ENCODE measurements at regions not wholly inside any gene's neighbourhood (a gene's known extent, or its start where the extent isn't known, plus 50 kb on each side); places are given as distances from the start of the nearest gene placed in this dataset.

DNA sequence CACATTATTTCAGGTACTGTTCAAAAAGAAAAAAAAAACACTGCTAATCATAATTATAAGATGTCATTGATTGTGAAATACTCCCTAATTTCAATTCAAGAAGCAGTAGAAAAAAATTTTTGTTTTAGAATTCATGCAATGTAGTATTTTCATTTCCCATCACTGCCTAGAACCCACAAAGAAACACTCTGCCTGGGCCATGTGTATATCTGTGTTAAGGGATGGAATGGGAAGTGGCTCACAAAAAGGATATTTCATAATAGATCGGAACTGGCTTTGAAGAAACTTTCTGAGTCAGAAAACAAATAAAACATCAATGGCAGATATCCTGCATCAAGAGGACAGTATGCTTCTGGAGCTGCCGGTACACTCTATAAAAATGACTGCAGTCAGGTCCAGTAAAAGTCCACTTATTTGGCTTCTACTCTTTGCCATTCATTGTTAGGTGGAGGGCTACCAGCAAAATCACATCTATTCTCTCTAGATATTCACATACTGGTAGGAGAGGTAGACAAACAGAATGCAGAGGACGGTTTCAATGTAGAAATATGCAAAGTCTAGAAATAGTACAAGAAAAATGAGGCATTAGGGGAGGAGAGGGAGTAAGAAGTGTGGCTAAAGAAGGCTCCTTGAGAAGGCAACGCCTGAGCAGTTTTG, 135.0 kb upstream of the TNFAIP3 start:
- TF ChIP-seq, protein P1, sequence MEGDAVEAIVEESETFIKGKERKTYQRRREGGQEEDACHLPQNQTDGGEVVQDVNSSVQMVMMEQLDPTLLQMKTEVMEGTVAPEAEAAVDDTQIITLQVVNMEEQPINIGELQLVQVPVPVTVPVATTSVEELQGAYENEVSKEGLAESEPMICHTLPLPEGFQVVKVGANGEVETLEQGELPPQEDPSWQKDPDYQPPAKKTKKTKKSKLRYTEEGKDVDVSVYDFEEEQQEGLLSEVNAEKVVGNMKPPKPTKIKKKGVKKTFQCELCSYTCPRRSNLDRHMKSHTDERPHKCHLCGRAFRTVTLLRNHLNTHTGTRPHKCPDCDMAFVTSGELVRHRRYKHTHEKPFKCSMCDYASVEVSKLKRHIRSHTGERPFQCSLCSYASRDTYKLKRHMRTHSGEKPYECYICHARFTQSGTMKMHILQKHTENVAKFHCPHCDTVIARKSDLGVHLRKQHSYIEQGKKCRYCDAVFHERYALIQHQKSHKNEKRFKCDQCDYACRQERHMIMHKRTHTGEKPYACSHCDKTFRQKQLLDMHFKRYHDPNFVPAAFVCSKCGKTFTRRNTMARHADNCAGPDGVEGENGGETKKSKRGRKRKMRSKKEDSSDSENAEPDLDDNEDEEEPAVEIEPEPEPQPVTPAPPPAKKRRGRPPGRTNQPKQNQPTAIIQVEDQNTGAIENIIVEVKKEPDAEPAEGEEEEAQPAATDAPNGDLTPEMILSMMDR (IDR thresholded peaks at IDR 0.05): no peak
- TF ChIP-seq, protein P2, sequence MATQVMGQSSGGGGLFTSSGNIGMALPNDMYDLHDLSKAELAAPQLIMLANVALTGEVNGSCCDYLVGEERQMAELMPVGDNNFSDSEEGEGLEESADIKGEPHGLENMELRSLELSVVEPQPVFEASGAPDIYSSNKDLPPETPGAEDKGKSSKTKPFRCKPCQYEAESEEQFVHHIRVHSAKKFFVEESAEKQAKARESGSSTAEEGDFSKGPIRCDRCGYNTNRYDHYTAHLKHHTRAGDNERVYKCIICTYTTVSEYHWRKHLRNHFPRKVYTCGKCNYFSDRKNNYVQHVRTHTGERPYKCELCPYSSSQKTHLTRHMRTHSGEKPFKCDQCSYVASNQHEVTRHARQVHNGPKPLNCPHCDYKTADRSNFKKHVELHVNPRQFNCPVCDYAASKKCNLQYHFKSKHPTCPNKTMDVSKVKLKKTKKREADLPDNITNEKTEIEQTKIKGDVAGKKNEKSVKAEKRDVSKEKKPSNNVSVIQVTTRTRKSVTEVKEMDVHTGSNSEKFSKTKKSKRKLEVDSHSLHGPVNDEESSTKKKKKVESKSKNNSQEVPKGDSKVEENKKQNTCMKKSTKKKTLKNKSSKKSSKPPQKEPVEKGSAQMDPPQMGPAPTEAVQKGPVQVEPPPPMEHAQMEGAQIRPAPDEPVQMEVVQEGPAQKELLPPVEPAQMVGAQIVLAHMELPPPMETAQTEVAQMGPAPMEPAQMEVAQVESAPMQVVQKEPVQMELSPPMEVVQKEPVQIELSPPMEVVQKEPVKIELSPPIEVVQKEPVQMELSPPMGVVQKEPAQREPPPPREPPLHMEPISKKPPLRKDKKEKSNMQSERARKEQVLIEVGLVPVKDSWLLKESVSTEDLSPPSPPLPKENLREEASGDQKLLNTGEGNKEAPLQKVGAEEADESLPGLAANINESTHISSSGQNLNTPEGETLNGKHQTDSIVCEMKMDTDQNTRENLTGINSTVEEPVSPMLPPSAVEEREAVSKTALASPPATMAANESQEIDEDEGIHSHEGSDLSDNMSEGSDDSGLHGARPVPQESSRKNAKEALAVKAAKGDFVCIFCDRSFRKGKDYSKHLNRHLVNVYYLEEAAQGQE (IDR thresholded peaks at IDR 0.05; ENCODE audit: insufficient read depth in 1 of 2, low read depth in 2 of 2, low read length in 1 of 2): no peak
- no peak for TF ChIP-seq POLR2AphosphoS5 (IDR thresholded peaks at IDR 0.05; ENCODE audit: low read depth, low read length)
- no peak for TF ChIP-seq SIN3A (IDR thresholded peaks at IDR 0.05; ENCODE audit: borderline replicate concordance, insufficient read depth, low read depth, low read length)
- no peak for TF ChIP-seq TCF7L2 (IDR thresholded peaks at IDR 0.05; ENCODE audit: low read depth, low read length)

Data from Panc1 (cell line).